Caco-2 (cell line): ENCODE measurements at regions not wholly inside any gene's neighbourhood (a gene's known extent, or its start where the extent isn't known, plus 50 kb on each side); places are given as distances from the start of the nearest gene placed in this dataset.
A peak's percentile ranks its signal among the peaks of the same experiment; 100 is the strongest.

Source experiments
- BruUV-seq: library from RNA; stranded (reverse); fragments of 400-500 nt; replicated peaks from 2 replicates; lab custom pipeline; 2021; lab: Mats Ljungman, UMichigan
- CTCF ChIA-PET: fragments of 300-600 bp; sonication (Branson Sonifier 250); formaldehyde crosslinking; loops from one replicate; lab custom pipeline; 2022; ENCODE audit warnings: antibody characterized with exemption; lab: Charles Lee
- POLR2A ChIA-PET: fragments of 300-600 bp; sonication (Branson Sonifier 250); formaldehyde crosslinking; loops from one replicate; lab custom pipeline; 2022; ENCODE audit warnings: antibody characterized with exemption; lab: Charles Lee
- DNase-seq, 2 experiments: peaks; one replicate each; pipeline versions ENCODE4 v3.0.0 to v3.0.0-alpha.2; 2020 to 2022
- H3K27me3 ChIP-seq: replicated peaks from 2 replicates; pipeline ENCODE4 v1.6.0; 2011; ENCODE audit warnings: low read length; ENCODE audit not compliant: control insufficient read depth, insufficient read depth
- H3K36me3 ChIP-seq: 2 replicates; pipeline ENCODE4 v1.5.1; 2011; ENCODE audit warnings: low read length; ENCODE audit not compliant: control insufficient read depth, insufficient read depth
- H3K4me1 ChIP-seq: fragments of 250-450 bp; sonication (Bioruptor Pico); 2 replicates; pipeline ENCODE4 v1.5.1; 2020; ENCODE audit warnings: mild to moderate bottlenecking
- H3K4me3 ChIP-seq: 2 replicates; pipeline ENCODE4 v1.5.1; 2011; ENCODE audit warnings: low read depth, mild to moderate bottlenecking, control low read depth, low read length
- H3K9me3 ChIP-seq: fragments of 250-450 bp; sonication (Bioruptor Pico); 2 replicates; pipeline ENCODE4 v1.5.1; 2020; ENCODE audit warnings: mild to moderate bottlenecking, moderate library complexity
- H3K27ac Mint-ChIP-seq: one replicate; pipeline ENCODE4 v1.8.0; 2022; ENCODE audit warnings: mixed read lengths; ENCODE audit not compliant: unreplicated experiment
- H3K27me3 Mint-ChIP-seq: one replicate; pipeline ENCODE4 v1.8.0; 2022; ENCODE audit warnings: mixed read lengths; ENCODE audit not compliant: insufficient read depth, unreplicated experiment
- H3K36me3 Mint-ChIP-seq: one replicate; pipeline ENCODE4 v1.8.0; 2022; ENCODE audit warnings: mild to moderate bottlenecking, mixed read lengths; ENCODE audit not compliant: insufficient read depth, unreplicated experiment
- H3K4me1 Mint-ChIP-seq: one replicate; pipeline ENCODE4 v1.8.0; 2022; ENCODE audit warnings: low read depth, mixed read lengths; ENCODE audit not compliant: unreplicated experiment
- H3K4me3 Mint-ChIP-seq: one replicate; pipeline ENCODE4 v1.8.0; 2022; ENCODE audit warnings: mild to moderate bottlenecking, moderate library complexity, mixed read lengths; ENCODE audit not compliant: unreplicated experiment
- H3K9me3 Mint-ChIP-seq: one replicate; pipeline ENCODE4 v1.8.0; 2022; ENCODE audit warnings: mixed read lengths; ENCODE audit not compliant: unreplicated experiment
- CTCF ChIP-seq, 2 experiments: fragments of 200-600 bp in 1 of 2; IDR thresholded peaks; 1 replicate in 1 of 2; 2 replicates in 1 of 2; pipeline versions ENCODE4 v1.5.1 to v1.8.0; 2011 to 2022; ENCODE audit warnings: antibody characterized with exemption in 1 of 2, control low read depth in 1 of 2, inconsistent platforms in 1 of 2, low read depth in 1 of 2, low read length in 1 of 2, mild to moderate bottlenecking in 1 of 2, moderate library complexity in 1 of 2; ENCODE audit not compliant: insufficient read depth in 1 of 2, severe bottlenecking in 1 of 2, unreplicated experiment in 1 of 2
- intact Hi-C: fragments of 100-400 bp; cut with micrococcal nuclease; formaldehyde crosslinking; loops from one replicate; pipeline ENCODE4 v1.10.0; 2022; ENCODE audit not compliant: unreplicated experiment

DNA sequence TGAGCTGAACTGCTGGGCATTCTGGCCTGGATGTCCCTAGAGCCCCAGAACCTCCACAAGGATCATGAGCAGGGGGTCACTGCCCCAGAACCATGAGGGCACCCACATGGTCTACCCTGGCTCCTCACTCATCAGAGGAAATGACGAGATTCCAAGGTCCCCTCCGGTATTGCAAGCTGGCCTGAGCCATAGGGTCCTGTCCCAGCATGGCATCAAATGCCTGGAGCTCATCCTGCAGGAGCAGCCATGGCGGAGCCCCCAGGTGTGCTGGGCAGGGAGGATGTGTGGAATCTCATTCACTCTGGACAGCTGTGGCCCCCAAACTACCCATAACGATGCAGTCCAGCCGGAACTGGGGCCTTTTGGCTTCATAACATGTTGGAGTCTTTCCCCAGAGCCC lies 66.6 kb upstream of the ANTXRL start:
- TF ChIP-seq CTCF (IDR thresholded peaks at IDR 0.05; ENCODE audit: insufficient read depth in 1 of 2, low read depth in 1 of 2, low read length in 1 of 2, severe bottlenecking in 1 of 2, unreplicated experiment in 1 of 2): no peak
- BruUV-seq: no TSS peak
- H3K4me3 Mint-ChIP-seq: no peak overlapping the region
- intact Hi-C loops: loop anchor here (10.0 kb wide), 1 partner anchor 185 kb away; the partner anchor contains the start of gene NCOA4
- H3K9me3 ChIP-seq: no peaks in the 10 kb centered on the region
- POLR2A ChIA-PET: interaction anchor here (0.6 kb wide), 1 partner anchor 311 kb away, joined by 3 read pairs; no protein-coding TSS in a partner anchor
- no peaks in the 10 kb centered on the region for H3K9me3 Mint-ChIP-seq
- H3K36me3 ChIP-seq: no peaks in the 10 kb centered on the region
- no peaks in the 10 kb centered on the region for H3K36me3 Mint-ChIP-seq
- no peaks in the 10 kb centered on the region for H3K4me1 Mint-ChIP-seq
- H3K27me3 ChIP-seq: no peaks in the 10 kb centered on the region
- no peak for DNase-seq
- H3K4me1 ChIP-seq: no peaks in the 10 kb centered on the region
- no peak overlapping the region for H3K27ac Mint-ChIP-seq
- CTCF ChIA-PET: interaction anchor here (0.6 to 0.8 kb wide), 2 partner anchors 9 to 1236 kb away, joined by 3 to 5 read pairs; no protein-coding TSS in a partner anchor
- H3K27me3 Mint-ChIP-seq: peaks cover 10% of the 10 kb centered on the region
- no peak overlapping the region for H3K4me3 ChIP-seq

- Histone ChIP-seq H3K4me3 (no peak overlapping the region), H3K4me1 (no peaks in the 10 kb centered on the region), H3K27me3 (no peaks in the 10 kb centered on the region), H3K9me3 (no peaks in the 10 kb centered on the region), H3K36me3 (no peaks in the 10 kb centered on the region)
- TF ChIP-seq CTCF (IDR thresholded peaks at IDR 0.05; ENCODE audit: insufficient read depth in 1 of 2, low read depth in 1 of 2, low read length in 1 of 2, severe bottlenecking in 1 of 2, unreplicated experiment in 1 of 2): peak; percentile 52 to 64
- ChIA-PET POLR2A (no interaction called here), CTCF (interaction anchor here (0.6 to 0.8 kb wide), 2 partner anchors 8 to 1235 kb away, joined by 3 to 5 read pairs; no protein-coding TSS in a partner anchor)
- intact Hi-C loops: loop anchor here (10.0 kb wide), 1 partner anchor 186 kb away; the partner anchor contains the start of gene NCOA4
- peak; percentile 34 to 36 for DNase-seq
- Mint-ChIP-seq H3K36me3 (no peaks in the 10 kb centered on the region), H3K4me1 (no peaks in the 10 kb centered on the region), H3K9me3 (no peaks in the 10 kb centered on the region), H3K27ac (no peak overlapping the region), H3K4me3 (no peak overlapping the region), H3K27me3 (peaks cover 9% of the 10 kb centered on the region)
- BruUV-seq: no TSS peak
Measured at GRCh38 chr10:46220872-46221538, 65.8 kb upstream of the ANTXRL start.

DNA sequence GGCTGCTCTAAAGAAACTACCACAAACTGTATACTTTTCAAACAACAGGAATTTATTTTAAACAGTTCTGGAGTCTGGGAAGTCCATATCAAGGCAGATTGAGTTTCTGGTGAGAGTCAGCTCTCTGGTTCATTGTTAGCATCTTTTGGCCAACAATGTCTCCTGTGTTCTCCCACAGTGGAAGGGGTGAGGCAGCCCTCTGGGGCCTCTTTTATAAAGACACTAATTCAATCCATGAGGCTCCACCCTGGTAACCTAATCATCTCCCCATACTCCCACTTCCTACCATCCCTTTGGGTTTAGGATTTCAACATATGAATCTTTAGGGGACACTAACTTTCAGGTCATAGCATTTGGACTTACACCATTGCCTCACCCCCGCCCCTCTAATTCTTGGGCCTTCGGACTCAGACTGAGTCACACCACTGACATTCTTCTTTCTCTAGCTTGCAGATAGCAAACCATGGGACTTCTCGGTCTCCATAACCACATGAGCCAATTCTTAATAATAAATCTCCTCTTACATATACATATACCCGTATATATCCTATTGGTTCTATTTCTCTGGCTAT lies 64.3 kb upstream of the ANTXRL start:
- Histone ChIP-seq H3K9me3 (no peaks in the 10 kb centered on the region), H3K36me3 (no peaks in the 10 kb centered on the region), H3K4me3 (no peak overlapping the region), H3K27me3 (no peaks in the 10 kb centered on the region), H3K4me1 (no peaks in the 10 kb centered on the region)
- TF ChIP-seq CTCF (IDR thresholded peaks at IDR 0.05; ENCODE audit: insufficient read depth in 1 of 2, low read depth in 1 of 2, low read length in 1 of 2, severe bottlenecking in 1 of 2, unreplicated experiment in 1 of 2): no peak
- BruUV-seq: no TSS peak
- ChIA-PET CTCF (no interaction called here), POLR2A (interaction anchor here (0.6 kb wide), 1 partner anchor 199 kb away, joined by 3 read pairs; no protein-coding TSS in a partner anchor)
- H3K4me1 Mint-ChIP-seq: no peaks in the 10 kb centered on the region
- H3K27me3 Mint-ChIP-seq: peaks cover 6% of the 10 kb centered on the region
- no peak overlapping the region for H3K4me3 Mint-ChIP-seq
- no peaks in the 10 kb centered on the region for H3K36me3 Mint-ChIP-seq
- no peaks in the 10 kb centered on the region for H3K9me3 Mint-ChIP-seq
- no peak for DNase-seq
- intact Hi-C loops: loop anchor here (10.0 kb wide), 1 partner anchor 188 kb away; the partner anchor contains the start of gene NCOA4
- H3K27ac Mint-ChIP-seq: no peak overlapping the region
